GM12874 (cell line): ENCODE measurements at regions not wholly inside any gene's neighbourhood (a gene's known extent, or its start where the extent isn't known, plus 50 kb on each side); places are given as distances from the start of the nearest gene placed in this dataset.

Experiments used
- CTCF ChIP-seq: IDR thresholded peaks from 2 replicates; pipeline ENCODE4 v1.5.1; 2011; ENCODE audit warnings: low read depth, mild to moderate bottlenecking, control low read depth, low read length, moderate library complexity; ENCODE audit not compliant: insufficient read depth

GRCh38 chr1:195763907-195764374 lies 844.3 kb downstream of the KCNT2 start:
- no peak for TF ChIP-seq CTCF

GRCh38 chr1:195763146-195763906 lies 844.9 kb downstream of the KCNT2 start:
- TF ChIP-seq CTCF, result no peak

- TF ChIP-seq CTCF, result no peak
Measured at GRCh38 chr1:195761104-195761503, 847.1 kb downstream of the KCNT2 start.

GRCh38 chr1:195756109-195756508 lies 852.1 kb downstream of the KCNT2 start:
- no peak for TF ChIP-seq CTCF

- TF ChIP-seq CTCF, result no peak
Measured at GRCh38 chr1:195754874-195755273, 853.4 kb downstream of the KCNT2 start.

GRCh38 chr1:195754303-195754702 lies 853.9 kb downstream of the KCNT2 start:
- TF ChIP-seq CTCF, result no peak

- TF ChIP-seq CTCF, result no peak
Measured at GRCh38 chr1:195748969-195749368, 859.3 kb downstream of the KCNT2 start.
